Naive thymus-derived CD4-positive, alpha-beta T cell (primary cell): ENCODE measurements at regions not wholly inside any gene's neighbourhood (a gene's known extent, or its start where the extent isn't known, plus 50 kb on each side); places are given as distances from the start of the nearest gene placed in this dataset.
A peak's percentile ranks its signal among the peaks of the same experiment; 100 is the strongest.

Experiments used
- ATAC-seq: fragments of 150-1000 bp; cut with Tn5 transposase; 2 replicates; pipeline ENCODE4 v1.10.0; 2021; ENCODE audit warnings: mild to moderate bottlenecking, moderate library complexity
- CTCF ChIA-PET: fragments of 350-600 bp; sonication (Branson Sonifier 250); formaldehyde crosslinking; loops from one replicate; lab custom pipeline; 2021; ENCODE audit warnings: antibody characterized with exemption; lab: Charles Lee
- POLR2A ChIA-PET: fragments of 350-600 bp; sonication (Branson Sonifier 250); formaldehyde crosslinking; loops from one replicate; lab custom pipeline; 2021; ENCODE audit warnings: antibody characterized with exemption, inconsistent platforms; lab: Charles Lee
- DNase-seq, 9 donors: peaks; one replicate each; pipeline versions ENCODE4 v3.0.0 to v3.0.0-alpha.2; 2020 to 2022; ENCODE audit warnings: mixed read lengths in 1 of 9
- H3K27ac ChIP-seq: one replicate; pipeline ENCODE4 v1.7.0; 2013; ENCODE audit warnings: mild to moderate bottlenecking, low read depth, low read length, moderate library complexity
- H3K27me3 ChIP-seq, 2 donors: one replicate each; pipeline ENCODE4 v1.7.0; 2013; ENCODE audit warnings: low read length in 2 of 2, mild to moderate bottlenecking in 2 of 2, moderate library complexity in 2 of 2; ENCODE audit not compliant: control insufficient read depth in 2 of 2, insufficient read depth in 2 of 2
- H3K36me3 ChIP-seq, 3 experiments: 1 replicate in 2 of 3; 2 replicates in 1 of 3; pipeline ENCODE4 v1.7.0; 2013; ENCODE audit warnings: low read length in 3 of 3, mild to moderate bottlenecking in 3 of 3, moderate library complexity in 1 of 3; ENCODE audit not compliant: insufficient read depth in 3 of 3, control insufficient read depth in 2 of 3
- H3K4me1 ChIP-seq, 2 donors: one replicate each; pipeline ENCODE4 v1.7.0; 2013; ENCODE audit warnings: low read length in 2 of 2, mild to moderate bottlenecking in 2 of 2, moderate library complexity in 1 of 2; ENCODE audit not compliant: control insufficient read depth in 2 of 2, insufficient read depth in 2 of 2
- H3K4me3 ChIP-seq: 2 replicates; pipeline ENCODE4 v1.7.0; 2013; ENCODE audit warnings: mild to moderate bottlenecking, low read length
- H3K9me3 ChIP-seq, 3 experiments: 1 replicate in 2 of 3; 2 replicates in 1 of 3; pipeline ENCODE4 v1.7.0; 2013; ENCODE audit warnings: low read length in 3 of 3; ENCODE audit not compliant: control insufficient read depth in 2 of 3
- H3K27ac Mint-ChIP-seq, 9 donors: one replicate each; pipeline ENCODE4 v1.8.0; 2020 to 2022; ENCODE audit warnings: mixed read lengths in 9 of 9, mild to moderate bottlenecking in 8 of 9, moderate library complexity in 5 of 9, inconsistent platforms in 2 of 9
- H3K27me3 Mint-ChIP-seq, 5 donors: one replicate each; pipeline ENCODE4 v1.8.0; 2021 to 2022; ENCODE audit warnings: mixed read lengths in 5 of 5, mild to moderate bottlenecking in 1 of 5
- H3K36me3 Mint-ChIP-seq, 5 donors: one replicate each; pipeline ENCODE4 v1.8.0; 2020 to 2022; ENCODE audit warnings: mixed read lengths in 5 of 5, mild to moderate bottlenecking in 3 of 5, inconsistent platforms in 1 of 5
- H3K4me1 Mint-ChIP-seq, 7 donors: one replicate each; pipeline ENCODE4 v1.8.0; 2020 to 2022; ENCODE audit warnings: mixed read lengths in 7 of 7, mild to moderate bottlenecking in 3 of 7, inconsistent platforms in 1 of 7
- H3K4me3 Mint-ChIP-seq, 10 donors: one replicate each; pipeline ENCODE4 v1.8.0; 2020 to 2022; ENCODE audit warnings: mild to moderate bottlenecking in 10 of 10, mixed read lengths in 10 of 10, moderate library complexity in 6 of 10, inconsistent platforms in 2 of 10
- H3K9me3 Mint-ChIP-seq, 11 donors: one replicate each; pipeline ENCODE4 v1.8.0; 2020 to 2022; ENCODE audit warnings: mixed read lengths in 11 of 11, mild to moderate bottlenecking in 4 of 11, inconsistent platforms in 1 of 11, moderate library complexity in 1 of 11
- intact Hi-C, 2 donors: fragments of 100-400 bp; cut with micrococcal nuclease; formaldehyde crosslinking; loops; one replicate each; pipeline ENCODE4 v1.15.1; 2023

DNA sequence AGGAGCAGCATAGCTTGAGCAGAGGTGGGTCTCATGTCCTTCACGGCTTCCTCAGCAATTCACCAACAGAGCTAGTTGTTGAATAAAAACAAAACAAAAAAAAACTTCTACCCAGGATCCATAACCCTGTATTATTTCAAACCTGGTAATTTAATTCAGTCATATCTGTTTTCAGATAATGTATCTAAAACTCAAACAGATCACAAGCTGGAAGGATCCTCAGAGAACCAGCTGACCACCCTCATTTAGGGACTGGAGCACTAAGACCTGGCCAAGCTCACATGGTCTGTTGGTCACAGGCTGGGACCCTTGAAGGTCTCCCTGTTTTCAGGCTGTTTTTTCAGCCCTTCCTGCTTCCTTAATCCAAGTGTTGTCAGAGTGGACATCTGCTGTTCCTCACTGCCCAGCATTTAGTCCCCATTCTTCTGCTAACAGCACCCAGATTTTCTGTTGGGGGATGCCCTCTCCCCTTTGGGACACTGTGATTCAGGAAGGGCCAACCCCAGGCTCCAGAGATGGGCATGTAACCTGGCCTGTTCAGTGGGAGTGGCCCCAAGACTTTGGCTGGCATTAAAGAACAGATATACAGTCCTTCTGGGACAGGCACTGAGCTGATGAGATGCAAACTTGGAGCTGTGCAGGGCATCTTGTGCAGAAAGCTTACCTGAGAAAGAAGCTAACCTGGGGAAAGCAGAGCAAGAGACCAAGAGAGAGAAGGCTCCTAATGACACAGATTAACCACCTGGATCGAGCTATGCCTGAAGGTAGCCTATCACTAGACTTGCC lies 78.8 kb upstream of the SPATA12 start:
- Mint-ChIP-seq H3K4me1 (peaks cover 5 to 31% (median 8%) of the 10 kb centered on the region in 7 donors), H3K4me3 (no peak overlapping the region), H3K27me3 (no peaks in the 10 kb centered on the region), H3K36me3 (no peaks in the 10 kb centered on the region), H3K27ac (peak overlapping the region in 1 of 9 donors; percentile 18), H3K9me3 (no peaks in the 10 kb centered on the region)
- Histone ChIP-seq H3K27ac (no peak overlapping the region), H3K4me1 (no peaks in the 10 kb centered on the region), H3K36me3 (no peaks in the 10 kb centered on the region), H3K4me3 (no peak overlapping the region), H3K9me3 (no peaks in the 10 kb centered on the region), H3K27me3 (no peaks in the 10 kb centered on the region)
- ChIA-PET CTCF (interaction anchor here (1.9 kb wide), 1 partner anchor 181 kb away, joined by 4 read pairs; no protein-coding TSS in a partner anchor), POLR2A (interaction anchor here (0.9 to 1.0 kb wide), 2 partner anchors 8 to 182 kb away, joined by 3 to 5 read pairs; no protein-coding TSS in a partner anchor)
- DNase-seq (no peak), ATAC-seq (no peak)
- intact Hi-C loops, result loop anchor here in 1 of 2 donors (10.0 kb wide), 1 partner anchor 637 kb away; no protein-coding TSS in a partner anchor

DNA sequence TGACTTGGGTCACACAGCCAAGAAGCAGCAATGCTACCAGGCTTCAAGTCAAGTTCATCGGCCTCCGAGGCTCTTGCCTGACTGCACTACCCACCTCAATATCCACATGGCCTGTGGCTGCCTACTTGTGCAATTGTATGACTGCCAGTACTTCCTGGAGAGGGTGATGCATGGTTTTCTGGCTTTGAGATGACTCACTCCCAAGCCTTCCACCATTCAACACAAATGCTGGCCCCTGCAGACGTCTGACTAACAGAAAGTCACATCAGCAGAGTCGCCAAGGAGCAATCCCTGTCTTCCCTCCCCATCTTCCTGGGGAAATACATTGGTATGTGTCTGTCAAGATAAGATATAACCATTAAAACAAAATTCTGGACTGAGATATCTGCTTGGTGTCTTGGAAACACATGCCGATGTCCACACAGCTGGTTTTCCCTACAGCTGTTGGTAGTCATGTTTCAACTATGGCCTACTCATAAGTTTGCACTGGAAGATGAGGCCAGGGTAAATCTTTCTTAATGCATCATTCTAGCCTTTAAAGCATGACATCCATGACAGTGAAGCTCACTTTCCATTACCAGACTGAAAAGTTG lies 79.6 kb upstream of the SPATA12 start:
- DNase-seq (peak in 1 of 9 donors; percentile 49), ATAC-seq (peak; percentile 93)
- ChIA-PET POLR2A (interaction anchor here (1.0 kb wide), 1 partner anchor 9 kb away, joined by 5 read pairs; no protein-coding TSS in a partner anchor), CTCF (interaction anchor here (1.6 to 1.9 kb wide), 2 partner anchors 180 to 276 kb away, joined by 3 to 4 read pairs; no protein-coding TSS in a partner anchor)
- intact Hi-C loops, result loop anchor here in 1 of 2 donors (10.0 kb wide), 1 partner anchor 636 kb away; no protein-coding TSS in a partner anchor
- H3K9me3 ChIP-seq, result no peaks in the 10 kb centered on the region
- no peak overlapping the region for H3K27ac ChIP-seq
- Mint-ChIP-seq H3K36me3 (no peaks in the 10 kb centered on the region), H3K27ac (peak overlapping the region in 1 of 9 donors; percentile 36), H3K9me3 (no peaks in the 10 kb centered on the region), H3K4me1 (peaks cover 2 to 24% (median 5%) of the 10 kb centered on the region in 7 donors), H3K27me3 (no peaks in the 10 kb centered on the region), H3K4me3 (no peak overlapping the region)
- no peak overlapping the region for H3K4me3 ChIP-seq
- no peaks in the 10 kb centered on the region for H3K4me1 ChIP-seq
- H3K36me3 ChIP-seq, result no peaks in the 10 kb centered on the region
- H3K27me3 ChIP-seq, result no peaks in the 10 kb centered on the region

DNA sequence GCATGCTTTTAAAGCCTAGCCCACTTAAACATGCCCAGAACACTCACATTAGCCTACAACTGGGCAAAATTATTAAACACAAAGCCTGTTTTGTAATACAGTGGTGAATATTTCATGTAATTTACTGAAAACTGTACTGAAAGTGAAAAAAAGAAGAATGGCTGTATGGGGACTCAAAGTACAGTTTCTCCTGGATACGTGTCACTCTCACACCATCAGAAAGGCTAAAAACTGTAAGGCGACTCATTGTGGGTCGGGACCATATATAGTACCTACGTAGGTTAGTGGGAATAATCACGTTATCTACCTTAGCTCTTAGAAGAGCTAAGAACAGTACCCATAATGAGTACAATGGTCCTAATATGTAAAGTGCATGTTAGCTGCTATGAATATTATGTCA lies 80.2 kb upstream of the SPATA12 start:
- ChIA-PET CTCF (interaction anchor here (0.9 to 1.9 kb wide), 4 partner anchors 8 to 278 kb away, joined by 3 to 4 read pairs (median 3); no protein-coding TSS in a partner anchor), POLR2A (no interaction called here)
- Mint-ChIP-seq H3K27ac (no peak overlapping the region), H3K27me3 (no peaks in the 10 kb centered on the region), H3K4me3 (no peak overlapping the region), H3K9me3 (no peaks in the 10 kb centered on the region), H3K4me1 (peaks cover 0 to 19% (median 0%) of the 10 kb centered on the region in 7 donors), H3K36me3 (no peaks in the 10 kb centered on the region)
- no peak for DNase-seq
- Histone ChIP-seq H3K36me3 (no peaks in the 10 kb centered on the region), H3K27me3 (no peaks in the 10 kb centered on the region), H3K27ac (no peak overlapping the region), H3K9me3 (no peaks in the 10 kb centered on the region), H3K4me1 (no peaks in the 10 kb centered on the region), H3K4me3 (no peak overlapping the region)
- intact Hi-C loops, result loop anchor here in 1 of 2 donors (10.0 kb wide), 1 partner anchor 635 kb away; no protein-coding TSS in a partner anchor
- no peak for ATAC-seq

GRCh38 chr3:56979791-56980190 lies 80.7 kb upstream of the SPATA12 start:
- intact Hi-C loops, result loop anchor here in 1 of 2 donors (10.0 kb wide), 1 partner anchor 635 kb away; no protein-coding TSS in a partner anchor
- ChIA-PET POLR2A (no interaction called here), CTCF (interaction anchor here (0.9 to 1.9 kb wide), 4 partner anchors 8 to 278 kb away, joined by 3 to 4 read pairs (median 3); no protein-coding TSS in a partner anchor)
- Mint-ChIP-seq H3K27ac (no peak overlapping the region), H3K36me3 (no peaks in the 10 kb centered on the region), H3K27me3 (no peaks in the 10 kb centered on the region), H3K9me3 (no peaks in the 10 kb centered on the region), H3K4me3 (no peak overlapping the region), H3K4me1 (peaks cover 0 to 19% (median 0%) of the 10 kb centered on the region in 7 donors)
- H3K4me3 ChIP-seq, result no peak overlapping the region
- H3K4me1 ChIP-seq, result no peaks in the 10 kb centered on the region
- no peaks in the 10 kb centered on the region for H3K36me3 ChIP-seq
- no peak for DNase-seq
- no peak for ATAC-seq
- no peaks in the 10 kb centered on the region for H3K9me3 ChIP-seq
- no peaks in the 10 kb centered on the region for H3K27me3 ChIP-seq
- H3K27ac ChIP-seq, result no peak overlapping the region

GRCh38 chr3:56977561-56977889 lies 82.9 kb upstream of the SPATA12 start:
- intact Hi-C loops, result no loop called here
- H3K27ac Mint-ChIP-seq, result no peak overlapping the region
- Histone ChIP-seq H3K27ac (no peak overlapping the region), H3K9me3 (no peaks in the 10 kb centered on the region), H3K4me1 (no peaks in the 10 kb centered on the region), H3K4me3 (no peak overlapping the region), H3K36me3 (no peaks in the 10 kb centered on the region), H3K27me3 (no peaks in the 10 kb centered on the region)
- no peaks in the 10 kb centered on the region for H3K27me3 Mint-ChIP-seq
- ATAC-seq, result no peak
- POLR2A ChIA-PET, result interaction anchor here (1.0 kb wide), 1 partner anchor 275 kb away, joined by 4 read pairs; no protein-coding TSS in a partner anchor
- H3K4me3 Mint-ChIP-seq, result no peak overlapping the region
- no peaks in the 10 kb centered on the region for H3K36me3 Mint-ChIP-seq
- H3K4me1 Mint-ChIP-seq, result peaks cover 0 to 14% (median 0%) of the 10 kb centered on the region in 7 donors
- CTCF ChIA-PET, result interaction anchor here (0.7 to 1.0 kb wide), 2 partner anchors 178 to 274 kb away, joined by 3 to 5 read pairs; no protein-coding TSS in a partner anchor
- DNase-seq, result no peak
- H3K9me3 Mint-ChIP-seq, result no peaks in the 10 kb centered on the region

- H3K36me3 ChIP-seq, result no peaks in the 10 kb centered on the region
- no peak for DNase-seq
- H3K36me3 Mint-ChIP-seq, result no peaks in the 10 kb centered on the region
- H3K27ac ChIP-seq, result no peak overlapping the region
- no peak overlapping the region for H3K4me3 ChIP-seq
- peak overlapping the region in 1 of 9 donors; percentile 21 for H3K27ac Mint-ChIP-seq
- H3K4me1 Mint-ChIP-seq, result peaks cover 0 to 13% (median 0%) of the 10 kb centered on the region in 7 donors
- no peaks in the 10 kb centered on the region for H3K4me1 ChIP-seq
- H3K27me3 Mint-ChIP-seq, result no peaks in the 10 kb centered on the region
- no peaks in the 10 kb centered on the region for H3K27me3 ChIP-seq
- no peak overlapping the region for H3K4me3 Mint-ChIP-seq
- H3K9me3 Mint-ChIP-seq, result no peaks in the 10 kb centered on the region
- intact Hi-C loops, result no loop called here
- ChIA-PET CTCF (interaction anchor here (0.7 to 1.0 kb wide), 2 partner anchors 177 to 273 kb away, joined by 3 to 5 read pairs; no protein-coding TSS in a partner anchor), POLR2A (interaction anchor here (0.6 to 1.0 kb wide), 2 partner anchors 34 to 274 kb away, joined by 3 to 4 read pairs; no protein-coding TSS in a partner anchor)
- H3K9me3 ChIP-seq, result no peaks in the 10 kb centered on the region
- no peak for ATAC-seq
Measured at GRCh38 chr3:56976651-56977560, 83.6 kb upstream of the SPATA12 start.
